K562 (cell line): ENCODE measurements at regions not wholly inside any gene's neighbourhood (a gene's known extent, or its start where the extent isn't known, plus 50 kb on each side); places are given as distances from the start of the nearest gene placed in this dataset.

Experiments used
- ATAC-seq: fragments of 200-7000 bp; cut with Tn5 transposase; 3 replicates; pipeline ENCODE4 v1.9.1; 2020; ENCODE audit warnings: moderate library complexity
- BruUV-seq: library from RNA; stranded (reverse); fragments of 400-500 nt; replicated peaks from 2 replicates; lab custom pipeline; 2021; lab: Mats Ljungman, UMichigan
- CTCF ChIA-PET: fragments of 300-600 bp; formaldehyde crosslinking; extraction: SDS; loops from one replicate; lab custom pipeline; 2021; ENCODE audit warnings: low intra/inter-chr PET ratio; lab: Yijun Ruan, JAX
- POLR2A ChIA-PET: fragments of 300-600, 350-650 bp; sonication (Branson Sonifier 250); formaldehyde crosslinking; extraction: SDS; loops from one replicate; lab custom pipeline; 2021; ENCODE audit warnings: antibody characterized with exemption, inconsistent platforms; lab: Yijun Ruan, JAX
- DNase-seq, 4 experiments: peaks; one replicate each; pipeline versions ENCODE4 v3.0.0 to v3.0.0-alpha.2; 2011 to 2018; ENCODE audit warnings: low spot score in 3 of 4, mixed read lengths in 3 of 4; ENCODE audit errors: extremely low read depth in 1 of 4
- FAIRE-seq: peaks from 2 replicates; lab custom pipeline; 2011; peaks lifted over from hg19 to GRCh38; lab: Jason Lieb, UNC
- H2AFZ ChIP-seq: 2 replicates; pipeline ENCODE4 v1.6.0; 2011; ENCODE audit warnings: low read depth, low read length, control low read depth, inconsistent platforms
- H3K27ac ChIP-seq: fragments of 200-600 bp; 3 replicates; pipeline ENCODE4 v1.8.0; 2011; ENCODE audit warnings: low read depth, mild to moderate bottlenecking, control low read depth, inconsistent platforms, low read length, moderate library complexity, mixed read lengths; ENCODE audit errors: extremely low read depth
- H3K27me3 ChIP-seq, 2 experiments: fragments of 300-600 bp in 1 of 2; 2 replicates in 1 of 2; 3 replicates in 1 of 2; pipeline versions ENCODE4 v1.6.0 to v1.8.0; 2011; ENCODE audit warnings: inconsistent platforms in 2 of 2, low read length in 2 of 2, mild to moderate bottlenecking in 1 of 2, mixed read lengths in 1 of 2, moderate library complexity in 1 of 2; ENCODE audit not compliant: control insufficient read depth in 2 of 2, insufficient read depth in 2 of 2
- H3K36me3 ChIP-seq: fragments of 300-600 bp; 3 replicates; pipeline ENCODE4 v1.8.0; 2011; ENCODE audit warnings: mild to moderate bottlenecking, low read length, inconsistent platforms; ENCODE audit not compliant: control insufficient read depth, insufficient read depth
- H3K4me1 ChIP-seq, 2 experiments: fragments of 200-600 bp in 1 of 2; replicated peaks in 1 of 2; 2 replicates in 1 of 2; 3 replicates in 1 of 2; pipeline versions ENCODE4 v1.5.1 to v1.8.0; 2011; ENCODE audit warnings: inconsistent platforms in 2 of 2, low read length in 2 of 2, mild to moderate bottlenecking in 1 of 2, mixed read lengths in 1 of 2, moderate library complexity in 1 of 2; ENCODE audit not compliant: control insufficient read depth in 2 of 2, insufficient read depth in 2 of 2
- H3K4me2 ChIP-seq: 2 replicates; pipeline ENCODE4 v1.6.1; 2011; ENCODE audit warnings: low read length, control low read depth, inconsistent platforms, mixed read lengths; ENCODE audit not compliant: insufficient read depth
- H3K4me3 ChIP-seq: fragments of 200-600 bp; sonication (generic), shearing (Covaris generic); 2 replicates; pipeline ENCODE4 v1.5.1; 2016; ENCODE audit warnings: control low read depth, inconsistent platforms
- H3K79me2 ChIP-seq: fragments of 200-600 bp; 3 replicates; pipeline ENCODE4 v1.8.0; 2011; ENCODE audit warnings: low read length, inconsistent platforms; ENCODE audit not compliant: control insufficient read depth, insufficient read depth
- H3K9ac ChIP-seq, 2 experiments: 2 replicates each; pipeline versions ENCODE4 v1.6.0 to v1.6.1; 2011; ENCODE audit warnings: low read depth in 2 of 2, low read length in 2 of 2, control low read depth in 1 of 2, inconsistent platforms in 1 of 2, mild to moderate bottlenecking in 1 of 2, mixed read lengths in 1 of 2; ENCODE audit not compliant: insufficient read depth in 1 of 2
- H3K9me1 ChIP-seq: one replicate; pipeline ENCODE4 v1.6.0; 2011; ENCODE audit warnings: inconsistent platforms, mild to moderate bottlenecking, low read length, moderate library complexity; ENCODE audit not compliant: control insufficient read depth, insufficient read depth
- H3K9me3 ChIP-seq: replicated peaks from 2 replicates; pipeline ENCODE4 v1.5.1; 2011; ENCODE audit warnings: low read depth, low read length, inconsistent platforms; ENCODE audit not compliant: control insufficient read depth, insufficient read depth
- H4K20me1 ChIP-seq: replicated peaks from 2 replicates; pipeline ENCODE4 v1.6.1; 2011; ENCODE audit warnings: low read length, inconsistent platforms, mixed read lengths; ENCODE audit not compliant: control insufficient read depth, insufficient read depth
- BACH1 ChIP-seq: fragments of 200-800 bp; sonication (Bioruptor generic); IDR thresholded peaks from 2 replicates; pipeline ENCODE4 v1.6.1; 2016; ENCODE audit warnings: missing genetic modification characterization, missing compliant biosample characterization
- ETV5 ChIP-seq: sonication (generic); formaldehyde crosslinking; IDR thresholded peaks from 2 replicates; pipeline ENCODE4 v1.4.0; 2020; ENCODE audit warnings: low read depth, mild to moderate bottlenecking, missing genetic modification reagents
- HMBOX1 ChIP-seq: sonication (generic); IDR thresholded peaks from 2 replicates; pipeline ENCODE4 v1.6.1; 2016
- HMG20B ChIP-seq: fragments of 250-450 bp; sonication (Bioruptor Pico); IDR thresholded peaks from 2 replicates; pipeline ENCODE4 v1.5.0; 2021; ENCODE audit warnings: mild to moderate bottlenecking
- JUNB ChIP-seq: fragments of 450-650 bp; formaldehyde crosslinking; conservative IDR thresholded peaks from 2 replicates; pipeline ENCODE4 v1.4.0; 2020; ENCODE audit warnings: mild to moderate bottlenecking
- NR1H2 ChIP-seq: sonication (generic); formaldehyde crosslinking; IDR thresholded peaks from 2 replicates; pipeline ENCODE4 v1.4.0; 2020; ENCODE audit warnings: mild to moderate bottlenecking, missing genetic modification reagents
- ZBTB49 ChIP-seq: sonication (generic); formaldehyde crosslinking; IDR thresholded peaks from 2 replicates; pipeline ENCODE4 v1.8.0; 2022; ENCODE audit warnings: missing genetic modification reagents, mild to moderate bottlenecking, borderline replicate concordance
- ZNF408 ChIP-seq: fragments of 250-450 bp; sonication (Bioruptor Pico); IDR thresholded peaks from 2 replicates; pipeline ENCODE4 v1.4.0; 2020; ENCODE audit warnings: low read depth, mild to moderate bottlenecking, moderate library complexity
- ZNF449 ChIP-seq: fragments of 250-450 bp; sonication (Bioruptor Pico); IDR thresholded peaks from 2 replicates; pipeline ENCODE4 v1.8.0; 2022; ENCODE audit warnings: moderate library complexity, mild to moderate bottlenecking, inconsistent platforms
- ZSCAN29 ChIP-seq: fragments of 450-650 bp; IDR thresholded peaks from 2 replicates; pipeline ENCODE4 v1.6.1; 2017
- WGBS: fragments of 100-300 bp; shearing (Covaris generic); methylation state at CpG from one replicate; pipeline ENCODE4 v1.1.6; 2016; ENCODE audit warnings: low coverage, mixed read lengths; ENCODE audit not compliant: insufficient coverage; ENCODE audit errors: missing lambda C conversion rate; 5-methylcytosine and 5-hydroxymethylcytosine counted together
- in situ Hi-C: fragments of 300-500 bp; cut with MboI; formaldehyde crosslinking; loops from 4 replicates; pipeline ENCODE4 v1.15.0; 2018; ENCODE audit warnings: inconsistent platforms, mixed read lengths
- intact Hi-C: fragments of 100-400 bp; cut with micrococcal nuclease; formaldehyde crosslinking; loops from 2 replicates; pipeline ENCODE4 v1.14.2; 2022

- TF ChIP-seq ZNF449 (CRISPR knock-in tag) (no peak), ZBTB49 (no peak), HMG20B (no peak), JUNB (CRISPR knock-in tag) (no peak)
Measured at GRCh38 chr3:690770-691169, 402.1 kb upstream of the CNTN6 start (continued).

GRCh38 chr3:700514-700913 is 392.3 kb upstream of the CNTN6 start:
- no TSS peak for BruUV-seq
- no peaks in the 10 kb centered on the region for H3K4me1 ChIP-seq
- no peaks in the 10 kb centered on the region for H3K27me3 ChIP-seq
- H3K4me2 ChIP-seq = no peak overlapping the region
- H3K27ac ChIP-seq = no peak overlapping the region
- WGBS = 0% methylated on average over 2 of the region's 2 CpGs
- no peaks in the 10 kb centered on the region for H3K36me3 ChIP-seq
- H3K9me1 ChIP-seq = no peaks in the 10 kb centered on the region
- no peaks in the 10 kb centered on the region for H4K20me1 ChIP-seq
- ATAC-seq (no peak), DNase-seq (no peak), FAIRE-seq (no peak)
- H2AFZ ChIP-seq = no peak overlapping the region
- no peak overlapping the region for H3K9ac ChIP-seq
- ChIA-PET CTCF (no interaction called here), POLR2A (no interaction called here)
- in situ Hi-C loops = no loop called here
- no peak for TF ChIP-seq BACH1 (tag)
- TF ChIP-seq HMBOX1 = no peak
- no peak for TF ChIP-seq ZNF408 (CRISPR knock-in tag)
- TF ChIP-seq ZSCAN29 = no peak
- TF ChIP-seq ETV5 (CRISPR knock-in tag) = no peak
- no peak for TF ChIP-seq NR1H2
- H3K4me3 ChIP-seq = no peak overlapping the region
- H3K9me3 ChIP-seq = no peaks in the 10 kb centered on the region; the same call in 1 of the 2 replicates
- intact Hi-C loops = no loop called here
- H3K79me2 ChIP-seq = no peaks in the 10 kb centered on the region
